ENCODE measurements at regions not wholly inside any gene's neighbourhood (a gene's known extent, or its start where the extent isn't known, plus 50 kb on each side); places are given as distances from the start of the nearest gene placed in this dataset.

DNA sequence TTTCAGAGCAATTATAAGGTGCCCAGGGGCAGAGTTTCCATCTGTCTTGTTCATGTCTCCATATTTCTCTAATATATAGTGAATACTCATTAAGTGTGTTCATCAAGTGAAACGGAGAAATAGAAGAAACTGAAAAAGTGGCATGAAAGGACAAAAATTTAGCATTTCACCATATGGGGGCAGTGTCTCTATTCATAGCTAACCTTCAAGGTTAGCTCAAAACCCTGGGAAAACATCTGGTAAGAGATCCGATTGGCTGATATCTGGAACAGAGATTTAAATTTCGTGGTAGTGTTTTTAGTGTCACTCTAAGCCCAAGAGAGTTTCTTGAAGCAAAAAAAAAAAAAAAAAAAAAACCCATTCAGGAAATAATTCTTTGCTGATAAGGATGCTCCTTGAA lies 367.5 kb downstream of the DAD1 start:
- no peaks in the 10 kb centered on the region for H3K27me3 ChIP-seq (replicated peaks in 1 of 2; ENCODE audit: control insufficient read depth in 2 of 2, extremely low read depth in 1 of 2, insufficient read depth in 2 of 2, low read length in 1 of 2)
- ChIA-PET POLR2A (interaction anchor here in 1 of 2 donors (0.7 kb wide), 1 partner anchor 956 kb away, joined by 17 read pairs; no protein-coding TSS in a partner anchor), CTCF (interaction anchor here (0.5 to 1.1 kb wide), 15 partner anchors 20 to 811 kb away, joined by 3 to 15 read pairs (median 7); partner anchors contain the start of gene DAD1 (in 1 of the 2))
- no peak overlapping the region for H3K4me3 ChIP-seq (ENCODE audit: control insufficient read depth in 1 of 2, extremely low read depth in 1 of 2, low read length in 1 of 2)
- H3K27me3 Mint-ChIP-seq = no peaks in the 10 kb centered on the region
- H3K9me3 Mint-ChIP-seq = no peaks in the 10 kb centered on the region
- H3K9me3 ChIP-seq = no peaks in the 10 kb centered on the region
- H3K27ac Mint-ChIP-seq = peak overlapping the region; percentile 58 to 59
- peak in 1 of 4 experiments; percentile 47 for ATAC-seq (replicated peaks in 1 of 4)
- no CpG with 5 or more reads among the region's 3 CpGs for WGBS (ENCODE audit: insufficient coverage)
- H3K36me3 ChIP-seq (ENCODE audit: control insufficient read depth in 2 of 2, extremely low read depth in 1 of 2, insufficient read depth in 1 of 2, low read length in 1 of 2) = no peaks in the 10 kb centered on the region
- no peak overlapping the region for H3K27ac ChIP-seq (ENCODE audit: low read length)
- H3K36me3 Mint-ChIP-seq = no peaks in the 10 kb centered on the region
- DNase-seq = peak in 1 of 35 experiments; percentile 40
- peaks cover 0 to 8% of the 10 kb centered on the region in 2 experiments for H3K4me1 ChIP-seq (ENCODE audit: control insufficient read depth in 1 of 2, extremely low read depth in 1 of 2, insufficient read depth in 2 of 2, low read length in 2 of 2)
- peaks cover 0 to 20% (median 14%) of the 10 kb centered on the region in 3 donors for H3K4me1 Mint-ChIP-seq
- H3K4me3 Mint-ChIP-seq = peak overlapping the region; percentile 50 to 70 (median 69)

DNA sequence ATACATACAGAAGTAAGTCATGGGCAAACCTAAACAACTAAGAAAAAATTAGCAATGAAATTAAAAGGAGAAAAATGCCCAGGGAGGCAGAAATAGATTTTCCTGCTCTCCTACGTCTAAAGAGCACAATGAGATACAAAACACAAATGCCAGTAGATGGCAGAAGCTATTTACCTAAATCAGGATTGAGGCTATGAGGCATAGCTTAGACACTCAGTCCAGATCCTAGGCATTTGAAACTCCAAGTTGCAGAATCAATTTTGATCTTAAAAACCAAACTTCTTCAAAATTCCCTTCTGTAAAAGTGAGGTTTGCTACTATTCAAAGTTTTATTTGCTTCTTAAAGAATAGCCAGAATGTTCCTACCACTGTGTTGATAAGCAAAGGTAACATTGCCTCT lies 368.6 kb downstream of the DAD1 start:
- peaks cover 0 to 19% (median 14%) of the 10 kb centered on the region in 3 donors for H3K4me1 Mint-ChIP-seq
- no peaks in the 10 kb centered on the region for H3K27me3 Mint-ChIP-seq
- H3K4me1 ChIP-seq (ENCODE audit: control insufficient read depth in 1 of 2, extremely low read depth in 1 of 2, insufficient read depth in 2 of 2, low read length in 2 of 2) = peaks cover 0 to 8% of the 10 kb centered on the region in 2 experiments
- H3K36me3 Mint-ChIP-seq = no peaks in the 10 kb centered on the region
- no peak for ATAC-seq (replicated peaks in 1 of 4)
- H3K27ac ChIP-seq (ENCODE audit: low read length) = no peak overlapping the region
- no peaks in the 10 kb centered on the region for H3K9me3 ChIP-seq
- DNase-seq = no peak
- H3K4me3 ChIP-seq (ENCODE audit: control insufficient read depth in 1 of 2, extremely low read depth in 1 of 2, low read length in 1 of 2) = no peak overlapping the region
- POLR2A ChIA-PET = no interaction called here
- no peaks in the 10 kb centered on the region for H3K9me3 Mint-ChIP-seq
- no CpG with 5 or more reads among the region's 1 CpG for WGBS (ENCODE audit: insufficient coverage)
- no peaks in the 10 kb centered on the region for H3K36me3 ChIP-seq (ENCODE audit: control insufficient read depth in 2 of 2, extremely low read depth in 1 of 2, insufficient read depth in 1 of 2, low read length in 1 of 2)
- H3K27ac Mint-ChIP-seq = no peak overlapping the region
- no peak overlapping the region for H3K4me3 Mint-ChIP-seq
- H3K27me3 ChIP-seq (replicated peaks in 1 of 2; ENCODE audit: control insufficient read depth in 2 of 2, extremely low read depth in 1 of 2, insufficient read depth in 2 of 2, low read length in 1 of 2) = no peaks in the 10 kb centered on the region
- CTCF ChIA-PET = no interaction called here

- H3K9me3 Mint-ChIP-seq = no peaks in the 10 kb centered on the region
- Histone ChIP-seq H3K27ac (ENCODE audit: low read length) (no peak overlapping the region), H3K4me3 (ENCODE audit: control insufficient read depth in 1 of 2, extremely low read depth in 1 of 2, low read length in 1 of 2) (no peak overlapping the region), H3K4me1 (ENCODE audit: control insufficient read depth in 1 of 2, extremely low read depth in 1 of 2, insufficient read depth in 2 of 2, low read length in 2 of 2) (peaks cover 0 to 8% of the 10 kb centered on the region in 2 experiments), H3K9me3 (no peaks in the 10 kb centered on the region), H3K36me3 (ENCODE audit: control insufficient read depth in 2 of 2, extremely low read depth in 1 of 2, insufficient read depth in 1 of 2, low read length in 1 of 2) (no peaks in the 10 kb centered on the region), H3K27me3 (replicated peaks in 1 of 2; ENCODE audit: control insufficient read depth in 2 of 2, extremely low read depth in 1 of 2, insufficient read depth in 2 of 2, low read length in 1 of 2) (no peaks in the 10 kb centered on the region)
- WGBS (ENCODE audit: insufficient coverage) = no CpG with 5 or more reads among the region's 3 CpGs
- ChIA-PET POLR2A (no interaction called here), CTCF (interaction anchor here in 1 of 2 donors (0.6 to 1.0 kb wide), 3 partner anchors 18 to 343 kb away, joined by 3 to 6 read pairs (median 3); no protein-coding TSS in a partner anchor)
- H3K36me3 Mint-ChIP-seq = no peaks in the 10 kb centered on the region
- H3K4me1 Mint-ChIP-seq = peaks cover 0 to 19% (median 14%) of the 10 kb centered on the region in 3 donors
- H3K27me3 Mint-ChIP-seq = no peaks in the 10 kb centered on the region
- DNase-seq = peak in 4 of 35 experiments; percentile 0 to 30 (median 2)
- H3K27ac Mint-ChIP-seq = peak overlapping the region in 1 of 2 donors; percentile 24
- peak in 2 of 4 experiments; percentile 32 to 42 for ATAC-seq (replicated peaks in 1 of 4)
- H3K4me3 Mint-ChIP-seq = no peak overlapping the region
These were observed 370.3 kb downstream of the DAD1 start for GRCh38 chr14:22218728-22219127.

DNA sequence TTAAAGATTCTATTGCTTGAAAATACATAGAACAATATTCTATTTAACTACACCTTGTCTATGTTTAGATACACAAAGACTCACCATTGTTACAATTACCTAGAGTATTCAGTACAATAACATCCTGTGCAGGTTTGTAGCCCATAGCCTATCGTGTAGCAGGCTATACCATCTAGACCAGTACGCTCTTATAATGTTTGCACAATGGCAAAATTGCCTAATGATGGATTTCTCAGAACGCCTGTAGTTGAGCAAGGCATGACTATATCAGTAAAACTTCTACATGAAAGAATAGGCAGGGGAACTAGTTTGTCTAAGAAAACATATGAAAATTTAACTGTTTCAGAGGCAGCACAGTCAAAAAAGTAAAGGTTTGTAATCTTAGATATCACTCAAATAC lies 375.9 kb downstream of the DAD1 start:
- H3K9me3 ChIP-seq = no peaks in the 10 kb centered on the region
- H3K4me3 ChIP-seq (ENCODE audit: control insufficient read depth in 1 of 2, extremely low read depth in 1 of 2, low read length in 1 of 2) = no peak overlapping the region
- H3K27me3 ChIP-seq (replicated peaks in 1 of 2; ENCODE audit: control insufficient read depth in 2 of 2, extremely low read depth in 1 of 2, insufficient read depth in 2 of 2, low read length in 1 of 2) = no peaks in the 10 kb centered on the region
- WGBS (ENCODE audit: insufficient coverage) = no CpG with 5 or more reads among the region's 3 CpGs
- no peak overlapping the region for H3K27ac Mint-ChIP-seq
- H3K36me3 ChIP-seq (ENCODE audit: control insufficient read depth in 2 of 2, extremely low read depth in 1 of 2, insufficient read depth in 1 of 2, low read length in 1 of 2) = no peaks in the 10 kb centered on the region
- no peaks in the 10 kb centered on the region for H3K36me3 Mint-ChIP-seq
- ATAC-seq (replicated peaks in 1 of 4) = no peak
- H3K4me1 Mint-ChIP-seq = peaks cover 0 to 3% (median 0%) of the 10 kb centered on the region in 3 donors
- no peaks in the 10 kb centered on the region for H3K9me3 Mint-ChIP-seq
- H3K27ac ChIP-seq (ENCODE audit: low read length) = no peak overlapping the region
- ChIA-PET CTCF (no interaction called here), POLR2A (no interaction called here)
- H3K27me3 Mint-ChIP-seq = no peaks in the 10 kb centered on the region
- no peaks in the 10 kb centered on the region for H3K4me1 ChIP-seq (ENCODE audit: control insufficient read depth in 1 of 2, extremely low read depth in 1 of 2, insufficient read depth in 2 of 2, low read length in 2 of 2)
- no peak overlapping the region for H3K4me3 Mint-ChIP-seq
- no peak for DNase-seq

DNA sequence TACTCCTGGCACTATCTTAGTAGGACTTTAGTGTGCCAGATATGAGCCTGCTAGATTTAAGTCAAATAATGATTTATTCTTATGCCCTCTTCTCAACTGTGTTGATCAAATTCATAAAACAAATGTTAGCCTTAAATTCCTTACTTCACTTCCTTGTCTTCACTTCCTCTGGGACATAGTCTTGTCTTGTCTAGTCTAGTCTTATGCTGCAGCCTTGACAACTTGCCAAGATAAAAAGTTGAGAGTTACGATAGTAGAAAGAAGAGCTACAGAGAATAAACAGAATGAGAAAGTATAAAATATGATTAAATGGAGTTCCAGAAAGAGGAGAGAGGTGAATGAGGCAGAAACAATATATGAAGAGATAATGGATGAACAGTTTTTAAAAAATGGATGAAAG lies 378.1 kb downstream of the DAD1 start:
- H3K4me3 ChIP-seq (ENCODE audit: control insufficient read depth in 1 of 2, extremely low read depth in 1 of 2, low read length in 1 of 2) = no peak overlapping the region
- no peaks in the 10 kb centered on the region for H3K9me3 Mint-ChIP-seq
- no peaks in the 10 kb centered on the region for H3K36me3 ChIP-seq (ENCODE audit: control insufficient read depth in 2 of 2, extremely low read depth in 1 of 2, insufficient read depth in 1 of 2, low read length in 1 of 2)
- no peaks in the 10 kb centered on the region for H3K9me3 ChIP-seq
- H3K4me3 Mint-ChIP-seq = no peak overlapping the region
- no peaks in the 10 kb centered on the region for H3K27me3 ChIP-seq (replicated peaks in 1 of 2; ENCODE audit: control insufficient read depth in 2 of 2, extremely low read depth in 1 of 2, insufficient read depth in 2 of 2, low read length in 1 of 2)
- H3K4me1 ChIP-seq (ENCODE audit: control insufficient read depth in 1 of 2, extremely low read depth in 1 of 2, insufficient read depth in 2 of 2, low read length in 2 of 2) = no peaks in the 10 kb centered on the region
- H3K4me1 Mint-ChIP-seq = peaks cover 0 to 3% (median 0%) of the 10 kb centered on the region in 3 donors
- H3K27me3 Mint-ChIP-seq = no peaks in the 10 kb centered on the region
- no peak overlapping the region for H3K27ac ChIP-seq (ENCODE audit: low read length)
- POLR2A ChIA-PET = no interaction called here
- no peak for DNase-seq
- CTCF ChIA-PET = no interaction called here
- H3K36me3 Mint-ChIP-seq = no peaks in the 10 kb centered on the region
- no peak overlapping the region for H3K27ac Mint-ChIP-seq
- ATAC-seq (replicated peaks in 1 of 4) = no peak
- no CpG with 5 or more reads among the region's 1 CpG for WGBS (ENCODE audit: insufficient coverage)

DNA sequence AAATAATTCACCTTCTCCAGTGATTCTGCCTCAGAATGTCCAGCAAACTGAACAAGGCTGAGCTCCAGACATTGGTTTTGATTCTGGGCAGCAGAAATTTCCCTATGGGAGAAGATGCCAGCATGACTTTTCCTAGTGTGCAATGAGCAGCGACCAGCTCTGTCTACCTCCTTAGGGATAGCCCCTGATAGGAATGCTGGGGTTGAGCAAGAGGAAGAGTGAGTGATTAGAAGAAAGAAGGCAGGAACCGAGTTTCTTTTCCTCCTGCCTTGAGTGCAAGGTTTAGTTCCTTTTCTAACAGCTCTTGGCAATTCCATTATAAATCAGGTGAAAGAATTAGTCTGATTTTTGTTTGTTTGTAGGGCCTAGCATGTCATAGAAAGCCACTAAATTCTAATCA lies 379.0 kb downstream of the DAD1 start:
- ChIA-PET CTCF (interaction anchor here in 1 of 2 donors (0.6 kb wide), 1 partner anchor 573 kb away, joined by 4 read pairs; no protein-coding TSS in a partner anchor), POLR2A (no interaction called here)
- H3K36me3 ChIP-seq (ENCODE audit: control insufficient read depth in 2 of 2, extremely low read depth in 1 of 2, insufficient read depth in 1 of 2, low read length in 1 of 2) = no peaks in the 10 kb centered on the region
- Mint-ChIP-seq H3K4me3 (no peak overlapping the region), H3K27ac (no peak overlapping the region), H3K36me3 (no peaks in the 10 kb centered on the region), H3K27me3 (no peaks in the 10 kb centered on the region), H3K9me3 (no peaks in the 10 kb centered on the region), H3K4me1 (peaks cover 0 to 3% (median 0%) of the 10 kb centered on the region in 3 donors)
- WGBS (ENCODE audit: insufficient coverage) = no CpG with 5 or more reads among the region's 2 CpGs
- H3K4me1 ChIP-seq (ENCODE audit: control insufficient read depth in 1 of 2, extremely low read depth in 1 of 2, insufficient read depth in 2 of 2, low read length in 2 of 2) = no peaks in the 10 kb centered on the region
- DNase-seq (no peak), ATAC-seq (replicated peaks in 1 of 4) (no peak)
- no peaks in the 10 kb centered on the region for H3K27me3 ChIP-seq (replicated peaks in 1 of 2; ENCODE audit: control insufficient read depth in 2 of 2, extremely low read depth in 1 of 2, insufficient read depth in 2 of 2, low read length in 1 of 2)
- no peak overlapping the region for H3K4me3 ChIP-seq (ENCODE audit: control insufficient read depth in 1 of 2, extremely low read depth in 1 of 2, low read length in 1 of 2)
- no peak overlapping the region for H3K27ac ChIP-seq (ENCODE audit: low read length)
- no peaks in the 10 kb centered on the region for H3K9me3 ChIP-seq

DNA sequence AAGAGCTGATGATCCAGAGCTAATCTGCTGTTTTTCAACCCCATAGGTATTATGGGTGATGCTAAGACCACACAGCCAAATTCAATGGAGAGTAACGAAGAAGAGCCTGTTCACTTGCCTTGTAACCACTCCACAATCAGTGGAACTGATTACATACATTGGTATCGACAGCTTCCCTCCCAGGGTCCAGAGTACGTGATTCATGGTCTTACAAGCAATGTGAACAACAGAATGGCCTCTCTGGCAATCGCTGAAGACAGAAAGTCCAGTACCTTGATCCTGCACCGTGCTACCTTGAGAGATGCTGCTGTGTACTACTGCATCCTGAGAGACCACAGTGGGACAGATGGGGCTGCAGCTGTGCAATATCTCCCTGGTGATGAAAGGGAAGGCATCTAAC lies 386.0 kb downstream of the DAD1 start:
- H3K4me3 ChIP-seq (ENCODE audit: control insufficient read depth in 1 of 2, extremely low read depth in 1 of 2, low read length in 1 of 2) = peak overlapping the region in 1 of 2 donors; percentile 10
- ChIA-PET CTCF (no interaction called here), POLR2A (no interaction called here)
- H3K9me3 ChIP-seq = no peaks in the 10 kb centered on the region
- Mint-ChIP-seq H3K27ac (peak overlapping the region in 1 of 2 donors; percentile 68), H3K36me3 (no peaks in the 10 kb centered on the region), H3K27me3 (no peaks in the 10 kb centered on the region), H3K9me3 (no peaks in the 10 kb centered on the region), H3K4me3 (peak overlapping the region; percentile 50 to 70 (median 58)), H3K4me1 (peaks cover 3 to 7% (median 4%) of the 10 kb centered on the region in 3 donors)
- no peaks in the 10 kb centered on the region for H3K36me3 ChIP-seq (ENCODE audit: control insufficient read depth in 2 of 2, extremely low read depth in 1 of 2, insufficient read depth in 1 of 2, low read length in 1 of 2)
- H3K4me1 ChIP-seq (ENCODE audit: control insufficient read depth in 1 of 2, extremely low read depth in 1 of 2, insufficient read depth in 2 of 2, low read length in 2 of 2) = no peaks in the 10 kb centered on the region
- WGBS (ENCODE audit: insufficient coverage) = no CpG with 5 or more reads among the region's 5 CpGs
- ATAC-seq (replicated peaks in 1 of 4) = no peak
- no peak for DNase-seq
- H3K27ac ChIP-seq (ENCODE audit: low read length) = no peak overlapping the region
- H3K27me3 ChIP-seq (replicated peaks in 1 of 2; ENCODE audit: control insufficient read depth in 2 of 2, extremely low read depth in 1 of 2, insufficient read depth in 2 of 2, low read length in 1 of 2) = no peaks in the 10 kb centered on the region

Measured in T-cell (primary cell).